Liver (tissue), 7 donors: ENCODE measurements at regions not wholly inside any gene's neighbourhood (a gene's known extent, or its start where the extent isn't known, plus 50 kb on each side); places are given as distances from the start of the nearest gene placed in this dataset.

Experiments
- DNase-seq: peaks from one replicate; pipeline ENCODE4 v3.0.0-alpha.2; 2017; ENCODE audit warnings: low spot score
- H3K27ac ChIP-seq, 2 donors: one replicate each; pipeline ENCODE4 v1.7.0; 2013; ENCODE audit warnings: inconsistent platforms in 2 of 2, low read length in 2 of 2, control low read depth in 1 of 2, low read depth in 1 of 2, mild to moderate bottlenecking in 1 of 2
- H3K27me3 ChIP-seq, 4 donors: one replicate each; pipeline versions ENCODE4 v1.6.1 to v1.7.0; 2013; ENCODE audit warnings: low read length in 3 of 4, inconsistent platforms in 1 of 4, mild to moderate bottlenecking in 1 of 4, moderate library complexity in 1 of 4; ENCODE audit not compliant: control insufficient read depth in 4 of 4, insufficient read depth in 4 of 4
- H3K36me3 ChIP-seq, 4 donors: one replicate each; pipeline versions ENCODE4 v1.6.1 to v1.7.0; 2013; ENCODE audit warnings: low read length in 3 of 4, mild to moderate bottlenecking in 3 of 4, low read depth in 1 of 4, moderate library complexity in 1 of 4; ENCODE audit not compliant: control insufficient read depth in 4 of 4, insufficient read depth in 3 of 4
- H3K4me1 ChIP-seq, 4 donors: one replicate each; pipeline versions ENCODE4 v1.6.1 to v1.7.0; 2013; ENCODE audit warnings: low read length in 3 of 4, mild to moderate bottlenecking in 3 of 4, moderate library complexity in 1 of 4; ENCODE audit not compliant: control insufficient read depth in 4 of 4, insufficient read depth in 4 of 4
- H3K4me3 ChIP-seq, 3 donors: one replicate each; pipeline versions ENCODE4 v1.6.1 to v1.7.0; 2013; ENCODE audit warnings: low read length in 3 of 3, control low read depth in 1 of 3, low read depth in 1 of 3, mild to moderate bottlenecking in 1 of 3
- H3K9ac ChIP-seq, 2 donors: one replicate each; pipeline ENCODE4 v1.7.0; 2013; ENCODE audit warnings: low read length in 2 of 2, mild to moderate bottlenecking in 2 of 2, moderate library complexity in 2 of 2, control low read depth in 1 of 2, low read depth in 1 of 2
- H3K9me3 ChIP-seq, 4 donors: one replicate each; pipeline versions ENCODE4 v1.6.1 to v1.7.0; 2013; ENCODE audit warnings: low read length in 3 of 4; ENCODE audit not compliant: control insufficient read depth in 4 of 4
- ATF3 ChIP-seq: IDR thresholded peaks from 2 replicates; pipeline ENCODE4 v1.6.1; 2016; ENCODE audit warnings: antibody characterized with exemption
- EGR1 ChIP-seq, 2 donors: IDR thresholded peaks; 2 replicates each; pipeline ENCODE4 v1.6.1; 2016 to 2018; ENCODE audit warnings: antibody characterized with exemption in 2 of 2, low read depth in 2 of 2
- FOXA1 ChIP-seq: IDR thresholded peaks from 2 replicates; pipeline ENCODE4 v1.6.1; 2016; ENCODE audit warnings: antibody characterized with exemption
- FOXA2 ChIP-seq: IDR thresholded peaks from 2 replicates; pipeline ENCODE4 v1.6.1; 2016; ENCODE audit warnings: antibody characterized with exemption
- GABPA ChIP-seq, 2 donors: IDR thresholded peaks in 1 of 2; conservative IDR thresholded peaks in 1 of 2; 2 replicates each; pipeline ENCODE4 v1.6.1; 2016; ENCODE audit warnings: antibody characterized with exemption in 2 of 2, mild to moderate bottlenecking in 1 of 2, moderate library complexity in 1 of 2
- HNF4A ChIP-seq, 2 donors: conservative IDR thresholded peaks; 2 replicates each; pipeline ENCODE4 v1.6.1; 2016; ENCODE audit warnings: antibody characterized with exemption in 2 of 2, mild to moderate bottlenecking in 2 of 2
- HNF4G ChIP-seq: IDR thresholded peaks from 2 replicates; pipeline ENCODE4 v1.6.1; 2016; ENCODE audit warnings: antibody characterized with exemption
- JUND ChIP-seq, 2 donors: IDR thresholded peaks; 2 replicates each; pipeline ENCODE4 v1.6.1; 2016; ENCODE audit warnings: antibody characterized with exemption in 2 of 2
- NR2F2 ChIP-seq: IDR thresholded peaks from 2 replicates; pipeline ENCODE4 v1.6.1; 2016; ENCODE audit warnings: antibody characterized with exemption
- RXRA ChIP-seq, 2 donors: IDR thresholded peaks; 2 replicates each; pipeline ENCODE4 v1.6.1; 2017 to 2018; ENCODE audit warnings: antibody characterized with exemption in 2 of 2, mild to moderate bottlenecking in 1 of 2
- SP1 ChIP-seq: IDR thresholded peaks from 2 replicates; pipeline ENCODE4 v1.6.1; 2018; ENCODE audit warnings: antibody characterized with exemption, mild to moderate bottlenecking
- TAF1 ChIP-seq: conservative IDR thresholded peaks from 2 replicates; pipeline ENCODE4 v1.6.1; 2016; ENCODE audit warnings: antibody characterized with exemption, mild to moderate bottlenecking
- WGBS: extraction: QIAGEN DNeasy Blood & Tissue Kit; methylation state at CpG from one replicate; pipeline ENCODE4 v1.1.7; 2013; 5-methylcytosine and 5-hydroxymethylcytosine counted together
- TF ChIP-seq, protein P1 (sequence below): IDR thresholded peaks from 2 replicates; pipeline ENCODE4 v1.6.1; 2016; ENCODE audit warnings: antibody characterized with exemption
- TF ChIP-seq, protein P2 (sequence below): IDR thresholded peaks from 2 replicates; pipeline ENCODE4 v1.6.1; 2016; ENCODE audit warnings: antibody characterized with exemption, mild to moderate bottlenecking
- TF ChIP-seq, protein P3 (sequence below): IDR thresholded peaks from 2 replicates; pipeline ENCODE4 v1.6.1; 2016; ENCODE audit warnings: antibody characterized with exemption
- donor health status: healthy.
- donor health status: healthy.
- donor health status: healthy.
- donor health status: healthy.

DNA sequence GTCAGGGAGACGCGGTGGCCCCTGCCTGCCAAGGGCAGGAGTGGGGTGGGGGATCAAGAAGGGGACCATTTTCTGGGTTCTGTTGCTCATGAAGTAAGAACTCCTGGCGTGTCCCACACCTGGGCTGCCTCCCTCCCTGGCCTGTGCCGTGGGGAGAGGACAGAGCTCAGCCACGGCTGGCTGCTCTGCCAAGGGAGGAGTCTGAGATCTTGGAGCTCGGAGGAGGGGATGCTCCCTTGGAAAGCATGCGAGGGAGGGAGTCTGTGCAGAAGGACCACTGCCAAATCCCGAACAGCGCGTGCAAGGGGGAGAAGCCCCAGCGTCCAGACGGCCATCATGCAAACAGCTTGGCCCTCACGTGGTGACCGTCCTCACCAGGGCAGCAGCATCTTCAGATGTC is 64.2 kb upstream of the ZNF469 start:
- Histone ChIP-seq H3K4me3 (no peak overlapping the region), H3K27me3 (no peaks in the 10 kb centered on the region), H3K27ac (no peak overlapping the region), H3K9me3 (no peaks in the 10 kb centered on the region), H3K9ac (no peak overlapping the region), H3K36me3 (no peaks in the 10 kb centered on the region), H3K4me1 (peaks cover 0 to 2% (median 0%) of the 10 kb centered on the region in 4 donors)
- TF ChIP-seq FOXA1 (no peak), JUND (IDR thresholded peaks at IDR 0.05) (no peak), HNF4A (conservative IDR thresholded peaks at IDR 0.05) (no peak), SP1 (no peak)
- TF ChIP-seq, protein P1, sequence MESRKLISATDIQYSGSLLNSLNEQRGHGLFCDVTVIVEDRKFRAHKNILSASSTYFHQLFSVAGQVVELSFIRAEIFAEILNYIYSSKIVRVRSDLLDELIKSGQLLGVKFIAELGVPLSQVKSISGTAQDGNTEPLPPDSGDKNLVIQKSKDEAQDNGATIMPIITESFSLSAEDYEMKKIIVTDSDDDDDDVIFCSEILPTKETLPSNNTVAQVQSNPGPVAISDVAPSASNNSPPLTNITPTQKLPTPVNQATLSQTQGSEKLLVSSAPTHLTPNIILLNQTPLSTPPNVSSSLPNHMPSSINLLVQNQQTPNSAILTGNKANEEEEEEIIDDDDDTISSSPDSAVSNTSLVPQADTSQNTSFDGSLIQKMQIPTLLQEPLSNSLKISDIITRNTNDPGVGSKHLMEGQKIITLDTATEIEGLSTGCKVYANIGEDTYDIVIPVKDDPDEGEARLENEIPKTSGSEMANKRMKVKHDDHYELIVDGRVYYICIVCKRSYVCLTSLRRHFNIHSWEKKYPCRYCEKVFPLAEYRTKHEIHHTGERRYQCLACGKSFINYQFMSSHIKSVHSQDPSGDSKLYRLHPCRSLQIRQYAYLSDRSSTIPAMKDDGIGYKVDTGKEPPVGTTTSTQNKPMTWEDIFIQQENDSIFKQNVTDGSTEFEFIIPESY, result no peak
- DNase-seq, result no peak
- WGBS, result 71% methylated on average over 14 of the region's 14 CpGs

GRCh38 chr16:88319116-88319965 is 63.4 kb upstream of the ZNF469 start:
- Histone ChIP-seq H3K27ac (no peak overlapping the region), H3K9me3 (no peaks in the 10 kb centered on the region), H3K36me3 (no peaks in the 10 kb centered on the region), H3K4me1 (peaks cover 0 to 2% (median 0%) of the 10 kb centered on the region in 4 donors), H3K4me3 (no peak overlapping the region), H3K27me3 (no peaks in the 10 kb centered on the region), H3K9ac (no peak overlapping the region)
- WGBS, result 83% methylated on average over 23 of the region's 23 CpGs
- TF ChIP-seq RXRA (IDR thresholded peaks at IDR 0.05), result no peak
- TF ChIP-seq FOXA1, result no peak
- no peak for TF ChIP-seq HNF4G
- no peak for TF ChIP-seq ATF3
- no peak for DNase-seq

GRCh38 chr16:88320947-88321634 is 61.7 kb upstream of the ZNF469 start:
- Histone ChIP-seq H3K9me3 (no peaks in the 10 kb centered on the region), H3K27ac (no peak overlapping the region), H3K36me3 (no peaks in the 10 kb centered on the region), H3K4me3 (no peak overlapping the region), H3K27me3 (no peaks in the 10 kb centered on the region), H3K9ac (no peak overlapping the region), H3K4me1 (peaks cover 0 to 2% (median 0%) of the 10 kb centered on the region in 4 donors)
- 93% methylated on average over 16 of the region's 16 CpGs for WGBS
- DNase-seq, result no peak
- TF ChIP-seq FOXA1 (no peak), HNF4G (no peak), GABPA (IDR thresholded peaks at IDR 0.05 in 1 of 2, conservative IDR thresholded peaks at IDR 0.05 in 1 of 2) (no peak), FOXA2 (no peak), EGR1 (IDR thresholded peaks at IDR 0.05; ENCODE audit: low read depth in 2 of 2) (no peak), TAF1 (no peak), NR2F2 (no peak), HNF4A (conservative IDR thresholded peaks at IDR 0.05) (no peak)
- TF ChIP-seq, protein P2, sequence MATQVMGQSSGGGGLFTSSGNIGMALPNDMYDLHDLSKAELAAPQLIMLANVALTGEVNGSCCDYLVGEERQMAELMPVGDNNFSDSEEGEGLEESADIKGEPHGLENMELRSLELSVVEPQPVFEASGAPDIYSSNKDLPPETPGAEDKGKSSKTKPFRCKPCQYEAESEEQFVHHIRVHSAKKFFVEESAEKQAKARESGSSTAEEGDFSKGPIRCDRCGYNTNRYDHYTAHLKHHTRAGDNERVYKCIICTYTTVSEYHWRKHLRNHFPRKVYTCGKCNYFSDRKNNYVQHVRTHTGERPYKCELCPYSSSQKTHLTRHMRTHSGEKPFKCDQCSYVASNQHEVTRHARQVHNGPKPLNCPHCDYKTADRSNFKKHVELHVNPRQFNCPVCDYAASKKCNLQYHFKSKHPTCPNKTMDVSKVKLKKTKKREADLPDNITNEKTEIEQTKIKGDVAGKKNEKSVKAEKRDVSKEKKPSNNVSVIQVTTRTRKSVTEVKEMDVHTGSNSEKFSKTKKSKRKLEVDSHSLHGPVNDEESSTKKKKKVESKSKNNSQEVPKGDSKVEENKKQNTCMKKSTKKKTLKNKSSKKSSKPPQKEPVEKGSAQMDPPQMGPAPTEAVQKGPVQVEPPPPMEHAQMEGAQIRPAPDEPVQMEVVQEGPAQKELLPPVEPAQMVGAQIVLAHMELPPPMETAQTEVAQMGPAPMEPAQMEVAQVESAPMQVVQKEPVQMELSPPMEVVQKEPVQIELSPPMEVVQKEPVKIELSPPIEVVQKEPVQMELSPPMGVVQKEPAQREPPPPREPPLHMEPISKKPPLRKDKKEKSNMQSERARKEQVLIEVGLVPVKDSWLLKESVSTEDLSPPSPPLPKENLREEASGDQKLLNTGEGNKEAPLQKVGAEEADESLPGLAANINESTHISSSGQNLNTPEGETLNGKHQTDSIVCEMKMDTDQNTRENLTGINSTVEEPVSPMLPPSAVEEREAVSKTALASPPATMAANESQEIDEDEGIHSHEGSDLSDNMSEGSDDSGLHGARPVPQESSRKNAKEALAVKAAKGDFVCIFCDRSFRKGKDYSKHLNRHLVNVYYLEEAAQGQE, result no peak
- TF ChIP-seq, protein P3, sequence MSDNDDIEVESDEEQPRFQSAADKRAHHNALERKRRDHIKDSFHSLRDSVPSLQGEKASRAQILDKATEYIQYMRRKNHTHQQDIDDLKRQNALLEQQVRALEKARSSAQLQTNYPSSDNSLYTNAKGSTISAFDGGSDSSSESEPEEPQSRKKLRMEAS, result no peak
